Activated T-cell treated with anti-CD3 and anti-CD28 coated beads for 24 hours (primary cell): ENCODE measurements at regions not wholly inside any gene's neighbourhood (a gene's known extent, or its start where the extent isn't known, plus 50 kb on each side); places are given as distances from the start of the nearest gene placed in this dataset.

Experiments
- DNase-seq: peaks from one replicate; pipeline ENCODE4 v3.0.0-alpha.2; 2020; ENCODE audit warnings: low read depth

DNA sequence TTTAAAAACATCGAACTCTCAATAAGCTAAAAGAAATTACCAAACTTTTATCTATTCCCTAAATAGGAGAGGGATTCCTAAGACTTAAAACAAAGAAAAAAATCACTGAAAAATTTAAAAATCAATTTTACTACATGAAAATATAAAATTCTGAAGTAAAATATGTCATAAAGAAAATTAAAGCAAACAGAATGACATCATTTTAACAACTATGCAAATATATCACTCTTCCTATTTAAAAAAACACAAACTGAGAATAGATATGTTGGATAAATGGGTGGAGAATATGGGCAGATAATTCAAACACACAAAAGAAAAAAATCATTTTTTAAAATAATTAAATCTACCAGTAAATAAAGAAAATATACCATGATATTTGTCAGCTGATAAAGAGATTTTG is 510.0 kb downstream of the BCL11B start:
- no peak for DNase-seq

DNA sequence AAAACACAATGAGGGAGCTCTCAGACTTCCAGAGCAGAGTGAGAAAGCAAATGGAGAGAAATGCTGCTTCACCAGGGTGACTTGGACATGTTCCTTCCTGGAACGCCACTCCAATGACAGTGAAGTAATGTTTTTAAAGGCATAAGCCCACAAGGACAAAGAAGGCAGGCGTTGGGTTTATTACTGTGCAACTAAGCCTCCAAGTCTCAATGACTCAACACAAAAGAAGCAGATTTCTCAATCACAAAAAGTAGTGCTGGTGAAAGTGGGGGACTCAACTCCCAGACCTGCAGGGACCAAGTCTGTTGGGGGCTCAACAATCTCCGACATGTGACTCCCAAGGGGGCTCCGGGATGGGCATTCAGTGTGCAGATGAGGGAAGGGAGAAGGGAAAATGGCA is 505.2 kb downstream of the BCL11B start:
- DNase-seq: no peak

DNA sequence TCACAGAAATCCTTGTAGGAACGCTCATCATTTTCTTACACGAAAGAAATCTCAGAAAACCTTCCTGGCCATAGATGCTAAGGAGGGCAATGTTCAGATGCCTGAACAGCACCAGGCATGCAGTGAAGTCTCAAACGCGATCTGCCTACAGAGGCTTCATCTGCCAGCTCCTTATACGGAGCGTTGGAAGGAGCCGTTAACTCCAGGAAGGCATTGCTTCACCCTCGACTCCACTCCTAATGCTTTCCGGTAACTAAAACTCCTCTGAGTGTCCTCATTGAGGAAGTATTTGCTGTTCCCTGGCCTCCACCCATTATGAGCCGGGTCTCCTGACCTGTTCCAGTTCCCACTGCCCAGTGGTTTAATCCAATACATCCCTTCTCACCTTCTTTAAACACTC is 502.7 kb downstream of the BCL11B start:
- DNase-seq: no peak

- no peak for DNase-seq
Measured at GRCh38 chr14:98770151-98770550, 501.8 kb downstream of the BCL11B start.

DNA sequence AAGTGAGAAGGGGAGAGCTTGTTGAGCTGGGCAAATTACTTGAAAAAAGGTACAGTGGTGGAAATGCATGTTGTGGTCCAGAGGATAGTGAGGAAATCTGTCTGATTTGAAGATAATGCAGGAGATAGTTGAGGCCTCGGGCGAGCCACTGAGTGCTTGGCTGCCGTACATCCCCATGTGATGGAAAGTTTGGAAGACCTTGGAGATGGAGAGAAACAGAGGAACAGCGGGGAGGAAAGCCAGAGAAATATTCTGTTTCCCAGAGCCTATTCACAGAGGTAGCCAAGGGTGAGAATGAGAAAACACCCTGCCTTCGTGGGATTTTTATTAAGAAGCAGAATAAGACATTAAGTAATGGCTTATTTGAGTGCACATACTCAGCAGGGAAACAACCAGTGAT is 498.2 kb downstream of the BCL11B start:
- DNase-seq: no peak

GRCh38 chr14:98775892-98776291 is 496.1 kb downstream of the BCL11B start:
- DNase-seq: no peak

DNA sequence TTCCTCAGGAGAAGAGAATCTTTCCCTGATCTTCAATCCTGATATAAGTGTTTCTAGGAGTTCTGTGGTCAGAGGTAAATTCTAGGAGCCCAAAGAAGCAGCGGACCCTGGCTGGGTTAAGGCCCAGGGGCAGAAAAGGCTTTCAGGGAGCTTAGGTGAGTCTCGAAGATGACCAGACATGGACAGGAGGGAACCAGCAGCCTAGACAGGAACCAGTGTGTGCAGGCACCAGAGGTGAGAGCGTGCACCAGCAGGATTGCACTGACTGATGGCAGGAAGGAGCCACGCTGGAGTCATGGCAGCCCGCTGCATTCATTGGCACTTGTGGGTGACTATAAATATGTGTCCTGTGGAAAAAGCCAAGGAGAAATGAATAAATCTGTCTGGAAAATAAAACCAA is 489.9 kb downstream of the BCL11B start:
- DNase-seq: no peak

DNA sequence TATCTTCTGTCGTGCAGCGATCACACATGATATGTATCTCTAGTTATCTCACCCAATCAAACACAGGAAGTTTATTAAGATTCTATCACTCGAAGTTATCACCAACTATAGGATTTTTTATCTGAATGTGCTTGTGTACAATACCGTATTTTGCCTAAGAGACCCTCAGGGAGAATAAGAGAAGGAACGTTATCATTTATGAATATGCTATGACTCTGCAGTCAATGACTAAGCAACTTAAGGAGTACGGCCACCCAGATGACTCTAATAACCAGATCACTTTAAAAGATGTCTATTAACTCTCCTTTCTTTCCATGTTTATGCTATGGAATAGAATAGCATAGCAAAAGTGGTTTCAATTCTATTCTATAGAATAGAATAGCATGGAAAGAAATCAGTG is 486.4 kb downstream of the BCL11B start:
- no peak for DNase-seq

DNA sequence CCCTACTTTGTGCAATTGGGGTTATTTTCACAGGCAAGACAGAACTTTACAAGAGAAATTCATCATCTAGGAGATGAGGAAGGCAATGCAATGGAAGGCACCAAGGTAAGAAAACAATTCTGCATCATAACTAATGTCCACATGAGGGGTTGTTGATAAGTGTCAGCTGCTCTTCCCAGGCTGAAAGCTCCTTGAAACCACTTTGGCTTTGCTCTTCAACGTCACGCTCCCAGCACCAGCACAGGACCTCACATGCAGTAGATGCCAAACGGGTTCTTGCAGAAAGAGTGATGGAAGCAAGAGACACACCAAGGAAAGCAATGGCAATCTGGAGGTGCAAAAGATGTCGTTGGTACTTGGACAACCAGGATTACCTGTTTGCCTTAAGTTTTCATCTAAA is 485.5 kb downstream of the BCL11B start:
- no peak for DNase-seq

- DNase-seq: no peak
Measured at GRCh38 chr14:98791661-98792060, 480.3 kb downstream of the BCL11B start.

DNA sequence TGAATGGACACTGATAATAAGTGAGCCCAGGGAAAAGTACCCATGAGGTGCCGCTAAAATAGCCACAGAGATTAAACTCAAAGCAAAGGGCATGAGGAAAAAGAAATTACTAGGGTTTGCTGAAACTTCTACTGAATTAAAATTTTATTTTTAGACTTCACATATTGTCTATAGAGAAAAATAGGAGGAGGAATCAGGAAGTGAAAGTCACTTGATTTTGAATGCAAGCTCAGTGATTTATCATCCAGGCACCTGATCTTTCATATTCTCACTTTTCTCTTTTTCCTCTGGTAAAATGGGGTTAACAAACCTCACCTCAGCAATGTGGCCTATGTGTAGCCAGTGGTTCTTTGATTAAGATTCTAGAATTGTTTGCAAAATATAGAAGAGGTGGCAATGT is 479.8 kb downstream of the BCL11B start:
- no peak for DNase-seq

GRCh38 chr14:98798099-98798498 is 473.9 kb downstream of the BCL11B start:
- no peak for DNase-seq

DNA sequence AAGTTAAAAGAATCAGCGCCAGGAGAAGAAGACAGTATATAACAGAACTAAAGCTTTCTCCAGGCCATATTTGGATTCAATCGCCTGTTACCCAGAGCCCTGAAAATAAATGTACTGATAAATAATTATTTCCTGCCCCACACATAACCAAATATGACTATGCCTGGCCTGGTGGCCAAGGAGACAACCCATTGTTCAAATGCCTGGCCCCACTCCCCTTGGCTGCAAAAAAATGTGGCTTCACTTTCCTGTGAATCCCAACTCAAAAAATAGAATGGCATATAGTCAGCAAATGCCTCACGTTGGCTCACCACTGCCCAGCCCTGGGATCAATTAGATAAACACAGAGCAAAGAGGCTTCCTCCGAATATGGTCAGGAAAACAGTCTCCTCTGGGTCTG is 472.1 kb downstream of the BCL11B start:
- DNase-seq: no peak

DNA sequence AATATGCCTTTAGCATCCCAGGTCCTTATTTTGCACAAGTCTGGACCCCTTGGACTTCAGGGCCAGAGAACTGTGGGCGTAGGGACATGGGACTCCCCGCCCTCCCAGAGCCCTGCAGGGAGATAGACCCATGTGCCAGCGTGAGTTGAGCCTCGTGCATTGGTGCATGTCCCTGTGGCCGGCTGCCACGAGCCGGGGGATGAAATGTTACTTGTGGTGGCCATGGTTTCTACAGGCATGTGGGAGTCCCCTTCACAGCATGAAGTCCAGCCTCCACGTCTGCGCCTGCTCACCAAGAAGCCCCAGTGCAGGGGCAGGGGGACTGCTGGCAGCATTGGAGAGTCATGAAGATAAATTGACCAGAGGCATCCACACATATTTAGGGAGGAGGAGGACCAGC is 470.0 kb downstream of the BCL11B start:
- DNase-seq: no peak

DNA sequence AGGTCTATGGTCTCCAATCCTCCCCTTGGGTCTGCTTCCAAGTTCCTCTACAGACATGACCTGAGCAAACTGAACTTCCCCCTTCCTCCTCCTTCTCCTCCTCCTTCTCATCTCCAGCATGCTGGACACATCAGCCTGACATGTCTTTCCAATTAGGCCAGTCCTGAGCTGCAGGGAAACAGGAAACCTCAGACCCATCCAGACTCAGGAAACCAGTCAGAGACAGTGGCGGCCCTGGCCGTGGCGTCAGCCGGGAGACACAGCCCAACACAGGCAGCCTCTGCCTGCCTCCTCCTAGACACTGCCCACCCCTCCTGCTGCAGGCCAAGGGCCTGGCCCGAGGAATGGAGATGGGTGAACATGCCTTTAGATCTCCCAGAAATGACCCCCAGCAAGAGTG is 468.8 kb downstream of the BCL11B start:
- no peak for DNase-seq

- DNase-seq: no peak
Measured at GRCh38 chr14:98808494-98809407, 463.2 kb downstream of the BCL11B start.

DNA sequence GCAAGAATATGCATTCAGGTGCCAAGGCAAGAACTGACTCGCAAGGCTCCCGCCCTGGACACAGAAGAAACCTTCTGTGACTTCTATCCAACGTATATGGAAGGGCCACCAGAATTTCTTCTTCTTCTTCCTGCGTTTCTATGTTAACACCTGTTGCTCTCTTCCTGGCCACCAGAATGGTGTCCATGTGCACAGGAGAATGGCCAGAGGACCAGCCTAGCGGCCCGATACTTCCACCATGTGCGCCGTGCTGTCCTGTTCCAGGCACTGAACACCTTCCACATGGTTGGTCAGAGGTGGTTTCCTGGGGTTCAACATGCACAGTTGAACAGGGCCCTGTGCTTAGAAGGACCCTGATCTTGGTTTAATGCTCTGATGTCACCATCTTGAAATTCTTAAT is 455.8 kb downstream of the BCL11B start:
- DNase-seq: no peak

- no peak for DNase-seq
Measured at GRCh38 chr14:98816720-98817119, 455.3 kb downstream of the BCL11B start.

DNA sequence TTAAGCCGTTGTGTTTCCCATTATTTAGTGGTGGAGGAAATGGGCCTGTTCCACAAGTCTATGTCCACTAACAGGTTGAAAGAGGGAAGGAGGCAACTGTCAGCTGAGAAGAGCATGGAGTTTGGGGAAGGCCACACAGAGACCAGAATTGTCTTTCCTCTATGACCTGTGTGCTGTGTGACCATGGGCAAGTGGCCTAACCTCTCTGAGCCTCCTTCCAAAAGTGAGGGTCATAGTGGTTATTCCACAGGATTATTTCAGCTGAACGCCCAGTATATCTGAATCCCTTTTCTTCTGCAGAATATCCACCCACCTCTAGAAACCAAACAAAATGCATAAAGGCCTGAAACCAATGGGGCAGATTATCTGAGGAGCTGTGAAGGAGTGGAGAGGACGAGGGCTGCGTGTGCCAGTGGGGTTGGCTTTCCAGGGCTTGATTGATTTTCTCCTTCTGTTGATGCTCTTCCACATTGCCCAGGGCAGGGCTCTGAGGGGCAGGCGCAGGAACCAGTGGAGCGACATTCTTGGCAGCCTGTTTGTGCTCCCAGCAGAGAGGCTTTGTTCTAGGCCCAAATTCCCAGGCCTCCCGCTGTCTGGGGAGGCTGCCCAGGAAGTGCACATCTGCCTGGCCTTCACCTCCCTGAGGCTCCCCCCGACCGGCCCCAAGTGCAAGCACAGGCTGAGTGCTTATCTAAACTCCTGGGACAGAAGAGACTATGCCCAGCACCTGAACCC is 452.7 kb downstream of the BCL11B start:
- DNase-seq: no peak

DNA sequence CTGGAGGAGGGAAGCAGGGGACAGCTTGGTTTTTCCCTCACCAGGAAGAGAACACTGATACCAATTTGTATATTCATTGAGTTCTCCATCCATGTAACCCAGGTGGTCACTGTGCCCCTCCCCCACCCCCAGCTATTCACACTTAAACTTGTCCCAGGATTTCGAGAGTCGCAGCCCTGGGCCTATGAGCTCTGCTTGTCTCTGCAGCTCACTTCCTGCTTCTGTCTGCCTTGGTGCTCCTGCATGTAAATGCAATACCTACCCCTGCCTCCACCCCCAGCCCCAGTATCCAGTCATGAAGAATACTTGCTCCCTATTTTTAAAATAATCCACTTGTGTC is 452.2 kb downstream of the BCL11B start:
- no peak for DNase-seq

GRCh38 chr14:98822917-98823316 is 449.1 kb downstream of the BCL11B start:
- DNase-seq: no peak

- no peak for DNase-seq
Measured at GRCh38 chr14:98826618-98827017, 445.4 kb downstream of the BCL11B start.

GRCh38 chr14:98834119-98834518 is 437.9 kb downstream of the BCL11B start:
- DNase-seq: no peak
